ENCODE measurements at regions not wholly inside any gene's neighbourhood (a gene's known extent, or its start where the extent isn't known, plus 50 kb on each side); places are given as distances from the start of the nearest gene placed in this dataset.
A peak's percentile ranks its signal among the peaks of the same experiment; 100 is the strongest.

DNA sequence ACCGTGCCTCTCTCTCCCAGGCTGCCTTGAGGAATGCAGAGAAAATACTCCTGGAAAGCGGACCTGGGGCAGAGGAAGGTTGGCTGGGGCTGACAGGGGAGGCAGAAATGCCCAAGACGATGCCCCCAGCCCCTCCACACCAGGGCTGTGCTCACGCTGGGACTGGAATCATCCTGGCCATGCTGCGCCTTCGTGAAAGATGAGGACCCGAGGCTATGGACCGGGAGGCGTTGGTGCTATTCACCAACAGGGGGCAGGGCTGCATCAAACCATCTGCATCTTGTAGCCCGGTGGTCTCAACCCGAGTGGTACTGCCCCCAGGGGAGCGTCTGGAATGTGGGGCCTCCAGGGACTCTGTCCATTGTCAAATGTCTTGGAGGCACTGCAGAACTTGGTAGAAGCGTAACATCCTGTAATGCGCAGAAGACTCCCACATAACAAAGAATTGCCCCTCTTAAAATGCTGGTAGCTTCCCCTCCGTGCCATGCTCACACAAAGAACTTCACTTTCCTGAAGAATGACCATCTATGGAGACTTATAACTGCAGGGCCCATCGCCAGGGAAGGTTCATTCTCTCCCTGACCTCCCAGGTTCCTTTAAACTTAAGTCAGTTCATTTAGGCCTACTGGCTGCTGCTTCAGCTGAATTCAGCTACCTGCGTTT is 251.2 kb downstream of the RRAGC start:
- peak; percentile 68 for ATAC-seq
- TF ChIP-seq ZNF70 (CRISPR knock-in tag; IDR thresholded peaks at IDR 0.05) (no peak), TOX (CRISPR knock-in tag; IDR thresholded peaks at IDR 0.05; ENCODE audit: borderline replicate concordance) (no peak), ZC3H10 (CRISPR knock-in tag; IDR thresholded peaks at IDR 0.05) (no peak), PPARA (CRISPR knock-in tag; IDR thresholded peaks at IDR 0.05; ENCODE audit: borderline replicate concordance) (no peak), ZNF565 (CRISPR knock-in tag; conservative IDR thresholded peaks at IDR 0.05; ENCODE audit: low read depth) (no peak), TCF4 (CRISPR knock-in tag; IDR thresholded peaks at IDR 0.05; ENCODE audit: borderline replicate concordance) (no peak), OSR1 (CRISPR knock-in tag; IDR thresholded peaks at IDR 0.05) (no peak), ESRRG (CRISPR knock-in tag; IDR thresholded peaks at IDR 0.05) (no peak), BACH2 (CRISPR knock-in tag; IDR thresholded peaks at IDR 0.05; ENCODE audit: borderline replicate concordance) (no peak), ZFP30 (CRISPR knock-in tag; IDR thresholded peaks at IDR 0.05) (no peak), ISL1 (CRISPR knock-in tag; IDR thresholded peaks at IDR 0.05) (no peak), RARB (CRISPR knock-in tag; IDR thresholded peaks at IDR 0.05) (no peak), SNAI2 (CRISPR knock-in tag; IDR thresholded peaks at IDR 0.05) (no peak), ZFP3 (CRISPR knock-in tag; IDR thresholded peaks at IDR 0.05) (no peak), CSDC2 (CRISPR knock-in tag; IDR thresholded peaks at IDR 0.05) (no peak), ZNF8 (CRISPR knock-in tag; IDR thresholded peaks at IDR 0.05) (no peak)
- TF ChIP-seq, protein P1, sequence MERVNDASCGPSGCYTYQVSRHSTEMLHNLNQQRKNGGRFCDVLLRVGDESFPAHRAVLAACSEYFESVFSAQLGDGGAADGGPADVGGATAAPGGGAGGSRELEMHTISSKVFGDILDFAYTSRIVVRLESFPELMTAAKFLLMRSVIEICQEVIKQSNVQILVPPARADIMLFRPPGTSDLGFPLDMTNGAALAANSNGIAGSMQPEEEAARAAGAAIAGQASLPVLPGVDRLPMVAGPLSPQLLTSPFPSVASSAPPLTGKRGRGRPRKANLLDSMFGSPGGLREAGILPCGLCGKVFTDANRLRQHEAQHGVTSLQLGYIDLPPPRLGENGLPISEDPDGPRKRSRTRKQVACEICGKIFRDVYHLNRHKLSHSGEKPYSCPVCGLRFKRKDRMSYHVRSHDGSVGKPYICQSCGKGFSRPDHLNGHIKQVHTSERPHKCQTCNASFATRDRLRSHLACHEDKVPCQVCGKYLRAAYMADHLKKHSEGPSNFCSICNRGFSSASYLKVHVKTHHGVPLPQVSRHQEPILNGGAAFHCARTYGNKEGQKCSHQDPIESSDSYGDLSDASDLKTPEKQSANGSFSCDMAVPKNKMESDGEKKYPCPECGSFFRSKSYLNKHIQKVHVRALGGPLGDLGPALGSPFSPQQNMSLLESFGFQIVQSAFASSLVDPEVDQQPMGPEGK (CRISPR knock-in tag; IDR thresholded peaks at IDR 0.05; ENCODE audit: borderline replicate concordance), result no peak
- TF ChIP-seq, protein P2, sequence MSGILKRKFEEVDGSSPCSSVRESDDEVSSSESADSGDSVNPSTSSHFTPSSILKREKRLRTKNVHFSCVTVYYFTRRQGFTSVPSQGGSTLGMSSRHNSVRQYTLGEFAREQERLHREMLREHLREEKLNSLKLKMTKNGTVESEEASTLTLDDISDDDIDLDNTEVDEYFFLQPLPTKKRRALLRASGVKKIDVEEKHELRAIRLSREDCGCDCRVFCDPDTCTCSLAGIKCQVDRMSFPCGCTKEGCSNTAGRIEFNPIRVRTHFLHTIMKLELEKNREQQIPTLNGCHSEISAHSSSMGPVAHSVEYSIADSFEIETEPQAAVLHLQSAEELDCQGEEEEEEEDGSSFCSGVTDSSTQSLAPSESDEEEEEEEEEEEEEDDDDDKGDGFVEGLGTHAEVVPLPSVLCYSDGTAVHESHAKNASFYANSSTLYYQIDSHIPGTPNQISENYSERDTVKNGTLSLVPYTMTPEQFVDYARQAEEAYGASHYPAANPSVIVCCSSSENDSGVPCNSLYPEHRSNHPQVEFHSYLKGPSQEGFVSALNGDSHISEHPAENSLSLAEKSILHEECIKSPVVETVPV (CRISPR knock-in tag; IDR thresholded peaks at IDR 0.05), result no peak
- TF ChIP-seq, protein P3, sequence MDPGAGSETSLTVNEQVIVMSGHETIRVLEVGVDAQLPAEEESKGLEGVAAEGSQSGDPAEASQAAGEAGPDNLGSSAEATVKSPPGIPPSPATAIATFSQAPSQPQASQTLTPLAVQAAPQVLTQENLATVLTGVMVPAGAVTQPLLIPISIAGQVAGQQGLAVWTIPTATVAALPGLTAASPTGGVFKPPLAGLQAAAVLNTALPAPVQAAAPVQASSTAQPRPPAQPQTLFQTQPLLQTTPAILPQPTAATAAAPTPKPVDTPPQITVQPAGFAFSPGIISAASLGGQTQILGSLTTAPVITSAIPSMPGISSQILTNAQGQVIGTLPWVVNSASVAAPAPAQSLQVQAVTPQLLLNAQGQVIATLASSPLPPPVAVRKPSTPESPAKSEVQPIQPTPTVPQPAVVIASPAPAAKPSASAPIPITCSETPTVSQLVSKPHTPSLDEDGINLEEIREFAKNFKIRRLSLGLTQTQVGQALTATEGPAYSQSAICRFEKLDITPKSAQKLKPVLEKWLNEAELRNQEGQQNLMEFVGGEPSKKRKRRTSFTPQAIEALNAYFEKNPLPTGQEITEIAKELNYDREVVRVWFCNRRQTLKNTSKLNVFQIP (CRISPR knock-in tag; IDR thresholded peaks at IDR 0.05; ENCODE audit: borderline replicate concordance, low read depth), result no peak
- TF ChIP-seq, protein P4, sequence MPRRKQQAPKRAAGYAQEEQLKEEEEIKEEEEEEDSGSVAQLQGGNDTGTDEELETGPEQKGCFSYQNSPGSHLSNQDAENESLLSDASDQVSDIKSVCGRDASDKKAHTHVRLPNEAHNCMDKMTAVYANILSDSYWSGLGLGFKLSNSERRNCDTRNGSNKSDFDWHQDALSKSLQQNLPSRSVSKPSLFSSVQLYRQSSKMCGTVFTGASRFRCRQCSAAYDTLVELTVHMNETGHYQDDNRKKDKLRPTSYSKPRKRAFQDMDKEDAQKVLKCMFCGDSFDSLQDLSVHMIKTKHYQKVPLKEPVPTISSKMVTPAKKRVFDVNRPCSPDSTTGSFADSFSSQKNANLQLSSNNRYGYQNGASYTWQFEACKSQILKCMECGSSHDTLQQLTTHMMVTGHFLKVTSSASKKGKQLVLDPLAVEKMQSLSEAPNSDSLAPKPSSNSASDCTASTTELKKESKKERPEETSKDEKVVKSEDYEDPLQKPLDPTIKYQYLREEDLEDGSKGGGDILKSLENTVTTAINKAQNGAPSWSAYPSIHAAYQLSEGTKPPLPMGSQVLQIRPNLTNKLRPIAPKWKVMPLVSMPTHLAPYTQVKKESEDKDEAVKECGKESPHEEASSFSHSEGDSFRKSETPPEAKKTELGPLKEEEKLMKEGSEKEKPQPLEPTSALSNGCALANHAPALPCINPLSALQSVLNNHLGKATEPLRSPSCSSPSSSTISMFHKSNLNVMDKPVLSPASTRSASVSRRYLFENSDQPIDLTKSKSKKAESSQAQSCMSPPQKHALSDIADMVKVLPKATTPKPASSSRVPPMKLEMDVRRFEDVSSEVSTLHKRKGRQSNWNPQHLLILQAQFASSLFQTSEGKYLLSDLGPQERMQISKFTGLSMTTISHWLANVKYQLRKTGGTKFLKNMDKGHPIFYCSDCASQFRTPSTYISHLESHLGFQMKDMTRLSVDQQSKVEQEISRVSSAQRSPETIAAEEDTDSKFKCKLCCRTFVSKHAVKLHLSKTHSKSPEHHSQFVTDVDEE (CRISPR knock-in tag; IDR thresholded peaks at IDR 0.05), result no peak

DNA sequence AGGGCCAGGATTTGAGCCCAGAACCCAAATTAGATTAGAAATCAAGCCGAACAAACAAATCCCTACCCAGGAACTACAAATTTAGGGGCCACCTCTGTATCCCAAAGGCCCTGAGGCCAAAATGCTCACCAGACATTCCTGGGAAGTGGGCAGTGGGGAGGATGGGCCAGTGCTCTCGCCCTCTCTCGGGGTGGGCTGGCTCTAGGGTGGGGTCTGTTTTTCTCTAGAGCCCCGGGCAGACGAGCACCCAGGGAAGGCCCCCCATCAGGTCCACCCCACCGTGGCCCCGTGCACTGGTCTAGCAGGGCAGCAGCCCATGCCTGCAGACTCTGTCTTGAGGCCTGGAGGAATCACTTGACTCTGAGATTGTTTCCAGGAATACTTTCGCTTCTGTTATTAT is 252.0 kb downstream of the RRAGC start:
- TF ChIP-seq RARB (CRISPR knock-in tag; IDR thresholded peaks at IDR 0.05), result no peak
- TF ChIP-seq ISL1 (CRISPR knock-in tag; IDR thresholded peaks at IDR 0.05), result no peak
- no peak for TF ChIP-seq ZNF565 (CRISPR knock-in tag; conservative IDR thresholded peaks at IDR 0.05; ENCODE audit: low read depth)
- TF ChIP-seq GLIS3 (CRISPR knock-in tag; IDR thresholded peaks at IDR 0.05), result no peak
- no peak for TF ChIP-seq OSR1 (CRISPR knock-in tag; IDR thresholded peaks at IDR 0.05)
- TF ChIP-seq, protein P2 (CRISPR knock-in tag; IDR thresholded peaks at IDR 0.05), result no peak
- no peak for TF ChIP-seq ZNF70 (CRISPR knock-in tag; IDR thresholded peaks at IDR 0.05)
- TF ChIP-seq, protein P3 (CRISPR knock-in tag; IDR thresholded peaks at IDR 0.05; ENCODE audit: borderline replicate concordance, low read depth), result no peak
- no peak for TF ChIP-seq ZFP30 (CRISPR knock-in tag; IDR thresholded peaks at IDR 0.05)
- TF ChIP-seq ZC3H10 (CRISPR knock-in tag; IDR thresholded peaks at IDR 0.05), result no peak
- TF ChIP-seq, protein P4 (CRISPR knock-in tag; IDR thresholded peaks at IDR 0.05), result no peak
- TF ChIP-seq ZFP3 (CRISPR knock-in tag; IDR thresholded peaks at IDR 0.05), result no peak
- ATAC-seq, result no peak

Data from SK-N-SH treated with all-trans-retinoic acid at 6 μM for 48 hours (cell line).